ENCODE measurements at regions not wholly inside any gene's neighbourhood (a gene's known extent, or its start where the extent isn't known, plus 50 kb on each side); places are given as distances from the start of the nearest gene placed in this dataset.
A peak's percentile ranks its signal among the peaks of the same experiment; 100 is the strongest.

- Histone ChIP-seq H3K4me3 (no peak overlapping the region), H3K4me1 (peaks cover 25% of the 10 kb centered on the region), H2AFZ (replicated peaks) (no peak overlapping the region), H3K27ac (no peak overlapping the region), H3K79me2 (ENCODE audit: low read depth) (no peaks in the 10 kb centered on the region), H3K27me3 (no peaks in the 10 kb centered on the region), H3K36me3 (no peaks in the 10 kb centered on the region), H3K9ac (no peak overlapping the region), H3K4me2 (no peak overlapping the region), H4K20me1 (ENCODE audit: low read depth) (no peaks in the 10 kb centered on the region), H3K9me3 (ENCODE audit: low read depth) (no peaks in the 10 kb centered on the region), H3F3A (ENCODE audit: low read depth) (peaks cover 7% of the 10 kb centered on the region)
- peak; percentile 45 for DNase-seq (ENCODE audit: low spot score)
- TF ChIP-seq EZH2 (IDR thresholded peaks at IDR 0.05) (no peak), EZH2phosphoT487 (IDR thresholded peaks at IDR 0.05) (no peak)
- H3K27me3 Mint-ChIP-seq (ENCODE audit: insufficient read depth, low read depth), result no peaks in the 10 kb centered on the region
- peaks cover 2% of the 10 kb centered on the region for H3K4me1 Mint-ChIP-seq
- no peak overlapping the region for H3K4me3 Mint-ChIP-seq
- no peaks in the 10 kb centered on the region for H3K36me3 Mint-ChIP-seq
- H3K27ac Mint-ChIP-seq, result no peak overlapping the region
- no peaks in the 10 kb centered on the region for H3K9me3 Mint-ChIP-seq
Observed at GRCh38 chr5:118548761-118549720, 439.3 kb downstream of the DTWD2 start.

GRCh38 chr5:118545470-118545869, 442.9 kb downstream of the DTWD2 start:
- Mint-ChIP-seq H3K36me3 (no peaks in the 10 kb centered on the region), H3K27ac (no peak overlapping the region), H3K4me1 (peaks cover 2% of the 10 kb centered on the region)

GRCh38 chr5:118544887-118545449, 443.4 kb downstream of the DTWD2 start:
- no peak overlapping the region for H3K4me3 Mint-ChIP-seq
- TF ChIP-seq EZH2 (IDR thresholded peaks at IDR 0.05) (no peak), CTCF (IDR thresholded peaks at IDR 0.05) (no peak), EZH2phosphoT487 (IDR thresholded peaks at IDR 0.05) (no peak)

More at GRCh38 chr5:118545470-118545869, 442.9 kb downstream of the DTWD2 start:
- no peak for TF ChIP-seq CTCF (IDR thresholded peaks at IDR 0.05)
- TF ChIP-seq EZH2 (IDR thresholded peaks at IDR 0.05), result no peak
- no peak for TF ChIP-seq EZH2phosphoT487 (IDR thresholded peaks at IDR 0.05)
- Histone ChIP-seq H2AFZ (replicated peaks) (no peak overlapping the region), H3K9me3 (ENCODE audit: low read depth) (no peaks in the 10 kb centered on the region), H3K36me3 (no peaks in the 10 kb centered on the region), H3K79me2 (ENCODE audit: low read depth) (no peaks in the 10 kb centered on the region), H4K20me1 (ENCODE audit: low read depth) (no peaks in the 10 kb centered on the region), H3K4me1 (peaks cover 25% of the 10 kb centered on the region), H3K4me2 (no peak overlapping the region), H3K27me3 (no peaks in the 10 kb centered on the region), H3K9ac (no peak overlapping the region), H3K4me3 (no peak overlapping the region), H3F3A (ENCODE audit: low read depth) (peaks cover 35% of the 10 kb centered on the region), H3K27ac (no peak overlapping the region)
- Mint-ChIP-seq H3K4me3 (no peak overlapping the region), H3K9me3 (no peaks in the 10 kb centered on the region), H3K27me3 (ENCODE audit: insufficient read depth, low read depth) (no peaks in the 10 kb centered on the region)
- no peak for DNase-seq (ENCODE audit: low spot score)

More at GRCh38 chr5:118544887-118545449, 443.4 kb downstream of the DTWD2 start:
- DNase-seq (ENCODE audit: low spot score), result no peak
- Mint-ChIP-seq H3K27ac (no peak overlapping the region), H3K27me3 (ENCODE audit: insufficient read depth, low read depth) (no peaks in the 10 kb centered on the region), H3K9me3 (no peaks in the 10 kb centered on the region), H3K4me1 (peaks cover 2% of the 10 kb centered on the region), H3K36me3 (no peaks in the 10 kb centered on the region)
- Histone ChIP-seq H3K36me3 (no peaks in the 10 kb centered on the region), H3K4me3 (no peak overlapping the region), H3K9me3 (ENCODE audit: low read depth) (no peaks in the 10 kb centered on the region), H3K9ac (no peak overlapping the region), H4K20me1 (ENCODE audit: low read depth) (no peaks in the 10 kb centered on the region), H3K4me1 (peaks cover 25% of the 10 kb centered on the region), H3F3A (ENCODE audit: low read depth) (peaks cover 40% of the 10 kb centered on the region), H3K4me2 (no peak overlapping the region), H3K27me3 (no peaks in the 10 kb centered on the region), H2AFZ (replicated peaks) (no peak overlapping the region), H3K27ac (no peak overlapping the region), H3K79me2 (ENCODE audit: low read depth) (no peaks in the 10 kb centered on the region)

Data from neural progenitor cell (in vitro differentiated cells).